WTC11 (cell line): ENCODE measurements at regions not wholly inside any gene's neighbourhood (a gene's known extent, or its start where the extent isn't known, plus 50 kb on each side); places are given as distances from the start of the nearest gene placed in this dataset.

ENCODE experiments used
- ATF1 ChIP-seq: sonication (generic); formaldehyde crosslinking; IDR thresholded peaks from 2 replicates; pipeline ENCODE4 v1.8.1; 2023; ENCODE audit warnings: mild to moderate bottlenecking, moderate library complexity, missing genetic modification reagents
- ELF4 ChIP-seq: sonication (generic); formaldehyde crosslinking; IDR thresholded peaks from 2 replicates; pipeline ENCODE4 v1.8.1; 2022; ENCODE audit warnings: low read depth, mild to moderate bottlenecking, moderate library complexity, missing genetic modification reagents
- FOXP4 ChIP-seq: sonication (generic); formaldehyde crosslinking; IDR thresholded peaks from 2 replicates; pipeline ENCODE4 v1.8.0; 2022; ENCODE audit warnings: mild to moderate bottlenecking, missing genetic modification reagents
- HMGXB4 ChIP-seq: sonication (generic); formaldehyde crosslinking; IDR thresholded peaks from 2 replicates; pipeline ENCODE4 v1.8.1; 2023; ENCODE audit warnings: mild to moderate bottlenecking, moderate library complexity, missing genetic modification reagents
- SP1 ChIP-seq: sonication (generic); formaldehyde crosslinking; conservative IDR thresholded peaks from 2 replicates; pipeline ENCODE4 v1.8.1; 2022; ENCODE audit warnings: missing genetic modification reagents
- TP53 ChIP-seq: sonication (generic); formaldehyde crosslinking; IDR thresholded peaks from 2 replicates; pipeline ENCODE4 v1.8.1; 2023; ENCODE audit warnings: mild to moderate bottlenecking, missing genetic modification reagents
- USF1 ChIP-seq: sonication (generic); formaldehyde crosslinking; IDR thresholded peaks from 2 replicates; pipeline ENCODE4 v1.8.0; 2022; ENCODE audit warnings: mild to moderate bottlenecking, missing genetic modification reagents
- ZNF317 ChIP-seq: sonication (generic); formaldehyde crosslinking; IDR thresholded peaks from 2 replicates; pipeline ENCODE4 v1.8.1; 2023; ENCODE audit warnings: low read depth, mild to moderate bottlenecking, moderate library complexity, missing genetic modification reagents, borderline replicate concordance
- ZNF425 ChIP-seq: fragments of 250-450 bp; sonication (Bioruptor Pico); conservative IDR thresholded peaks from 2 replicates; pipeline ENCODE4 v1.9.0; 2021; ENCODE audit warnings: mild to moderate bottlenecking

- TF ChIP-seq SP1 (CRISPR knock-in tag) = peak; percentile 96
- TF ChIP-seq TP53 (CRISPR knock-in tag) = peak; percentile 63; the same call in 1 of the 2 replicates
- TF ChIP-seq ELF4 = peak; percentile 80; the same call in 1 of the 2 replicates
- no peak for TF ChIP-seq ZNF425 (CRISPR knock-in tag)
- TF ChIP-seq USF1 (CRISPR knock-in tag) = peak; percentile 27; the same call in 1 of the 2 replicates
- TF ChIP-seq ATF1 = 0 out of 2 replicates have a peak, but pooled peaks have one; percentile 89
- peak; percentile 36; the same call in 1 of the 2 replicates for TF ChIP-seq FOXP4 (CRISPR knock-in tag)
- TF ChIP-seq HMGXB4 (CRISPR knock-in tag) = peak; percentile 92
- TF ChIP-seq ZNF317 (CRISPR knock-in tag) = no peak
Measured at GRCh38 chr9:97803167-97804058, 49.6 kb upstream of the FOXE1 start (continued).
